H1 (cell line): ENCODE measurements at regions not wholly inside any gene's neighbourhood (a gene's known extent, or its start where the extent isn't known, plus 50 kb on each side); places are given as distances from the start of the nearest gene placed in this dataset.
A peak's percentile ranks its signal among the peaks of the same experiment; 100 is the strongest.

Experiments
- CTCF ChIA-PET: fragments of 300-600 bp; sonication (Branson Sonifier 250); formaldehyde crosslinking; loops from one replicate; lab custom pipeline; 2021; ENCODE audit not compliant: partially characterized antibody; lab: Charles Lee
- POLR2A ChIA-PET: fragments of 300-600 bp; sonication (Branson Sonifier 250); formaldehyde crosslinking; loops from one replicate; lab custom pipeline; 2021; ENCODE audit warnings: inconsistent platforms; ENCODE audit not compliant: partially characterized antibody; lab: Charles Lee
- DNase-seq, 2 experiments: peaks; one replicate each; pipeline versions ENCODE4 v3.0.0 to v3.0.0-alpha.2; 2010 to 2022; ENCODE audit warnings: low spot score in 2 of 2, low read depth in 1 of 2, mixed read lengths in 1 of 2
- FAIRE-seq: peaks from 2 replicates; lab custom pipeline; 2011; peaks lifted over from hg19 to GRCh38; lab: Jason Lieb, UNC
- H2AFZ ChIP-seq: 2 replicates; pipeline ENCODE4 v1.8.1; 2012; ENCODE audit warnings: low read length, inconsistent platforms
- H2AK5ac ChIP-seq: 2 replicates; pipeline ENCODE4 v1.6.1; 2013; ENCODE audit warnings: low read depth, low read length
- H2BK120ac ChIP-seq: replicated peaks from 2 replicates; pipeline ENCODE3; 2013; ENCODE audit warnings: low read depth, low read length, inconsistent platforms
- H2BK12ac ChIP-seq: 2 replicates; pipeline ENCODE4 v1.6.1; 2013; ENCODE audit warnings: low read depth, low read length
- H2BK15ac ChIP-seq: 2 replicates; pipeline ENCODE4 v1.6.1; 2013; ENCODE audit warnings: low read length
- H2BK20ac ChIP-seq: 2 replicates; pipeline ENCODE4 v1.6.1; 2013; ENCODE audit warnings: low read length
- H2BK5ac ChIP-seq: 2 replicates; pipeline ENCODE4 v1.6.1; 2013; ENCODE audit warnings: low read depth, low read length
- H3K14ac ChIP-seq: 2 replicates; pipeline ENCODE4 v1.6.1; 2013; ENCODE audit warnings: inconsistent platforms; ENCODE audit not compliant: insufficient read length
- H3K18ac ChIP-seq: 2 replicates; pipeline ENCODE4 v1.6.1; 2013; ENCODE audit warnings: low read length; ENCODE audit errors: extremely low read depth
- H3K23ac ChIP-seq: 2 replicates; pipeline ENCODE4 v1.6.1; 2013; ENCODE audit warnings: inconsistent platforms; ENCODE audit not compliant: insufficient read length
- H3K23me2 ChIP-seq: 2 replicates; pipeline ENCODE4 v1.6.1; 2013; ENCODE audit warnings: low read depth, low read length
- H3K27ac ChIP-seq: 2 replicates; pipeline ENCODE4 v1.6.1; 2011; ENCODE audit warnings: low read depth, low read length, inconsistent platforms
- H3K27me3 ChIP-seq, 4 experiments: replicated peaks in 1 of 4; 1 replicate in 1 of 4; 2 replicates in 3 of 4; pipeline versions ENCODE4 v1.6.1 to v1.8.1; 2011 to 2013; ENCODE audit warnings: low read length in 3 of 4, mild to moderate bottlenecking in 3 of 4, inconsistent platforms in 2 of 4, mixed read lengths in 2 of 4, moderate library complexity in 1 of 4; ENCODE audit not compliant: control insufficient read depth in 3 of 4, insufficient read depth in 3 of 4; ENCODE audit errors: extremely low read depth in 1 of 4
- H3K36me3 ChIP-seq, 4 experiments: 2 replicates each; pipeline versions ENCODE4 v1.6.1 to v1.8.1; 2011 to 2013; ENCODE audit warnings: mild to moderate bottlenecking in 4 of 4, low read length in 3 of 4, moderate library complexity in 2 of 4, control low read depth in 1 of 4, inconsistent platforms in 1 of 4; ENCODE audit not compliant: insufficient read depth in 4 of 4, control insufficient read depth in 2 of 4
- H3K4ac ChIP-seq: replicated peaks from 2 replicates; pipeline ENCODE3; 2013; ENCODE audit warnings: low read length, low read depth, mixed read lengths, inconsistent platforms; ENCODE audit not compliant: insufficient read length
- H3K4me1 ChIP-seq, 4 experiments: replicated peaks in 1 of 4; 1 replicate in 1 of 4; 2 replicates in 3 of 4; pipeline versions ENCODE4 v1.6.1 to v1.8.1; 2011 to 2013; ENCODE audit warnings: low read length in 3 of 4, inconsistent platforms in 2 of 4, mixed read lengths in 1 of 4; ENCODE audit not compliant: insufficient read depth in 4 of 4, control insufficient read depth in 3 of 4
- H3K4me2 ChIP-seq, 2 experiments: 2 replicates each; pipeline versions ENCODE4 v1.6.1 to v1.8.1; 2011 to 2013; ENCODE audit warnings: low read depth in 2 of 2, low read length in 2 of 2, control low read depth in 1 of 2, inconsistent platforms in 1 of 2, mild to moderate bottlenecking in 1 of 2; ENCODE audit not compliant: insufficient read depth in 1 of 2
- H3K4me3 ChIP-seq, 4 experiments: fragments of 200-600, 300-600 bp in 1 of 4; sonication (generic), shearing (Covaris generic), sonication (Bioruptor Twin) in 1 of 4; 2 replicates each; pipeline versions ENCODE4 v1.5.1 to v1.8.1; 2011 to 2016; ENCODE audit warnings: low read length in 4 of 4, low read depth in 3 of 4, control low read depth in 2 of 4, inconsistent platforms in 2 of 4, mild to moderate bottlenecking in 2 of 4, mixed read lengths in 1 of 4, moderate library complexity in 1 of 4; ENCODE audit not compliant: insufficient read depth in 2 of 4; ENCODE audit errors: extremely low read depth in 1 of 4
- H3K56ac ChIP-seq: replicated peaks from 2 replicates; pipeline ENCODE3; 2013; ENCODE audit warnings: low read depth, mild to moderate bottlenecking, mixed read lengths, low read length, inconsistent platforms; ENCODE audit not compliant: insufficient read length
- H3K79me1 ChIP-seq: 2 replicates; pipeline ENCODE4 v1.6.1; 2013; ENCODE audit warnings: low read depth, low read length, control low read depth
- H3K79me2 ChIP-seq, 2 experiments: 2 replicates each; pipeline versions ENCODE4 v1.6.1 to v1.8.1; 2012 to 2013; ENCODE audit warnings: low read length in 2 of 2, mild to moderate bottlenecking in 2 of 2, inconsistent platforms in 1 of 2; ENCODE audit not compliant: insufficient read depth in 2 of 2, control insufficient read depth in 1 of 2
- H3K9ac ChIP-seq, 4 experiments: replicated peaks in 1 of 4; 1 replicate in 1 of 4; 2 replicates in 3 of 4; pipeline versions ENCODE4 v1.6.1 to v1.8.1; 2011 to 2013; ENCODE audit warnings: low read depth in 3 of 4, low read length in 3 of 4, control low read depth in 2 of 4, mild to moderate bottlenecking in 2 of 4, moderate library complexity in 2 of 4, inconsistent platforms in 1 of 4; ENCODE audit errors: extremely low read depth in 1 of 4
- H3K9me3 ChIP-seq, 2 experiments: 2 replicates each; pipeline versions ENCODE4 v1.6.1 to v1.8.1; 2012 to 2013; ENCODE audit warnings: mild to moderate bottlenecking in 2 of 2, moderate library complexity in 2 of 2, control low read depth in 1 of 2, inconsistent platforms in 1 of 2, low read depth in 1 of 2, low read length in 1 of 2, mixed read lengths in 1 of 2; ENCODE audit not compliant: insufficient read depth in 2 of 2
- H4K20me1 ChIP-seq, 2 experiments: replicated peaks in 1 of 2; 2 replicates each; pipeline versions ENCODE3 to v1.8.1; 2011 to 2013; ENCODE audit warnings: inconsistent platforms in 2 of 2, low read length in 2 of 2, mild to moderate bottlenecking in 1 of 2; ENCODE audit not compliant: insufficient read depth in 2 of 2, control insufficient read depth in 1 of 2
- H4K5ac ChIP-seq: 2 replicates; pipeline ENCODE4 v1.6.1; 2013; ENCODE audit warnings: low read length, low read depth, mixed read lengths, inconsistent platforms; ENCODE audit not compliant: insufficient read length
- H4K8ac ChIP-seq: 2 replicates; pipeline ENCODE4 v1.8.0; 2013; ENCODE audit warnings: mild to moderate bottlenecking, moderate library complexity, low read length, inconsistent platforms; ENCODE audit not compliant: insufficient read depth; ENCODE audit errors: extremely low read depth
- H4K91ac ChIP-seq: replicated peaks from 2 replicates; pipeline ENCODE3; 2013; ENCODE audit warnings: low read length, mixed read lengths, inconsistent platforms; ENCODE audit not compliant: insufficient read length
- GABPA ChIP-seq: IDR thresholded peaks from 2 replicates; pipeline ENCODE4 v1.6.1; 2011; ENCODE audit warnings: mild to moderate bottlenecking, low read length, moderate library complexity, borderline replicate concordance; ENCODE audit not compliant: insufficient read depth
- TAF1 ChIP-seq: IDR thresholded peaks from 2 replicates; pipeline ENCODE4 v1.6.1; 2011; ENCODE audit warnings: mild to moderate bottlenecking, low read depth, low read length
- YY1 ChIP-seq: IDR thresholded peaks from 2 replicates; pipeline ENCODE4 v1.6.1; 2011; ENCODE audit warnings: low read depth, mild to moderate bottlenecking, low read length
- WGBS, 2 experiments: shearing (Covaris generic) in 1 of 2; methylation state at CpG; one replicate each; pipeline versions ENCODE4 v1.1.6 to v1.1.7; 2013 to 2015; ENCODE audit warnings: low lambda C conversion rate in 2 of 2, mixed read lengths in 2 of 2, inconsistent platforms in 1 of 2, low coverage in 1 of 2, missing lambda C conversion rate in 1 of 2; ENCODE audit not compliant: insufficient replicate concordance in 2 of 2, insufficient coverage in 1 of 2, insufficient read length in 1 of 2; ENCODE audit errors: extremely low coverage in 1 of 2, missing lambda C conversion rate in 1 of 2; 5-methylcytosine and 5-hydroxymethylcytosine counted together

GRCh38 chr11:44387825-44388224 is 77.9 kb upstream of the ALX4 start:
- FAIRE-seq = no peak
- Histone ChIP-seq H3K79me1 (no peaks in the 10 kb centered on the region), H2BK20ac (no peak overlapping the region), H3K4me1 (peaks cover 0 to 3% (median 1%) of the 10 kb centered on the region in 4 experiments; a peak in 4 of 7 replicates), H4K8ac (no peak overlapping the region), H3K14ac (no peak overlapping the region), H3K18ac (no peak overlapping the region), H2BK5ac (no peak overlapping the region), H3K56ac (no peak overlapping the region), H3K36me3 (no peaks in the 10 kb centered on the region)
- no peak for DNase-seq
- TF ChIP-seq YY1 (no peak), TAF1 (no peak), GABPA (no peak)
- TF ChIP-seq, all 59 proteins: peak for 0
- peaks cover 6 to 7% of the 10 kb centered on the region in 2 experiments; a peak in 3 of 4 replicates for H3K9me3 ChIP-seq
- ChIA-PET POLR2A (no interaction called here), CTCF (interaction anchor here (1.0 to 1.2 kb wide), 2 partner anchors 10 to 40 kb away, joined by 3 to 4 read pairs; no protein-coding TSS in a partner anchor)
- H4K5ac ChIP-seq = no peak overlapping the region
- no peak overlapping the region for H4K91ac ChIP-seq
- H3K4me2 ChIP-seq = no peak overlapping the region
- no peaks in the 10 kb centered on the region; a peak in 1 of 7 replicates for H3K27me3 ChIP-seq
- 0 out of 2 replicates have a peak overlapping the region, but pooled peaks have one; percentile 12 for H2BK15ac ChIP-seq
- H3K23me2 ChIP-seq = 0 out of 2 replicates have a peak, but pooled peaks cover 8% of the 10 kb centered on the region
- no peak overlapping the region for H3K9ac ChIP-seq
- H2AK5ac ChIP-seq = no peak overlapping the region
- no peak overlapping the region for H3K27ac ChIP-seq
- H2AFZ ChIP-seq = no peak overlapping the region
- no peak overlapping the region for H3K4me3 ChIP-seq
- no peaks in the 10 kb centered on the region for H4K20me1 ChIP-seq
- no peak overlapping the region for H2BK12ac ChIP-seq
- no peak overlapping the region for H3K4ac ChIP-seq
- H2BK120ac ChIP-seq = no peak overlapping the region
- WGBS, 2 experiments = 89% methylated on average over 3 of the region's 3 CpGs; no CpG with 5 or more reads in 1 of the 2 experiments
- no peak overlapping the region for H3K23ac ChIP-seq
- no peaks in the 10 kb centered on the region for H3K79me2 ChIP-seq
